ENCODE measurements at regions not wholly inside any gene's neighbourhood (a gene's known extent, or its start where the extent isn't known, plus 50 kb on each side); places are given as distances from the start of the nearest gene placed in this dataset.

- intact Hi-C loops (cut with DNase I; ENCODE audit: low total_unique reads), result no loop called here
These were observed 128.7 kb downstream of the MAB21L3 start for GRCh38 chr1:116239916-116240315.

GRCh38 chr1:116242741-116243140 lies 130.3 kb upstream of the ATP1A1 start:
- Histone ChIP-seq H3K36me3 (ENCODE audit: low read depth, missing control alignments) (no peaks in the 10 kb centered on the region), H3K4me3 (no peak overlapping the region), H3K27me3 (no peaks in the 10 kb centered on the region), H3K27ac (no peak overlapping the region), H3K4me1 (peaks cover 8% of the 10 kb centered on the region), H3K9me3 (no peaks in the 10 kb centered on the region)
- intact Hi-C loops (cut with DNase I; ENCODE audit: low total_unique reads), result no loop called here
- 34 to 60% methylated on average over 7 of the region's 7 CpGs for WGBS, 2 donors
- peak; percentile 70 for DNase-seq
- TF ChIP-seq CTCF (IDR thresholded peaks at IDR 0.05), result no peak

More at GRCh38 chr1:116239916-116240315, 128.7 kb downstream of the MAB21L3 start:
- Histone ChIP-seq H3K36me3 (ENCODE audit: low read depth, missing control alignments) (no peaks in the 10 kb centered on the region), H3K27ac (no peak overlapping the region), H3K9me3 (no peaks in the 10 kb centered on the region), H3K4me3 (no peak overlapping the region), H3K27me3 (no peaks in the 10 kb centered on the region), H3K4me1 (peaks cover 8% of the 10 kb centered on the region)
- no peak for DNase-seq
- 90 to 96% methylated on average over 1 of the region's 1 CpG for WGBS, 2 donors
- TF ChIP-seq CTCF (IDR thresholded peaks at IDR 0.05), result no peak
- TF ChIP-seq POLR2A (IDR thresholded peaks at IDR 0.05), result no peak

GRCh38 chr1:116243333-116244054 lies 129.6 kb upstream of the ATP1A1 start:
- H3K4me3 ChIP-seq, result no peak overlapping the region
- H3K9me3 ChIP-seq, result no peaks in the 10 kb centered on the region
- no peak for DNase-seq
- H3K36me3 ChIP-seq (ENCODE audit: low read depth, missing control alignments), result no peaks in the 10 kb centered on the region
- peaks cover 8% of the 10 kb centered on the region for H3K4me1 ChIP-seq
- no peaks in the 10 kb centered on the region for H3K27me3 ChIP-seq
- peak overlapping the region; percentile 4 to 53 for H3K27ac ChIP-seq
- intact Hi-C loops (cut with DNase I; ENCODE audit: low total_unique reads), result no loop called here
- TF ChIP-seq CTCF (IDR thresholded peaks at IDR 0.05), result no peak
- TF ChIP-seq POLR2A (IDR thresholded peaks at IDR 0.05), result no peak
- WGBS, 2 donors, result 70 to 76% methylated on average over 7 of the region's 7 CpGs

GRCh38 chr1:116246174-116246573 lies 126.9 kb upstream of the ATP1A1 start:
- intact Hi-C loops (cut with DNase I; ENCODE audit: low total_unique reads), result no loop called here
- TF ChIP-seq POLR2A (IDR thresholded peaks at IDR 0.05) (no peak), CTCF (IDR thresholded peaks at IDR 0.05) (no peak)
- no peaks in the 10 kb centered on the region for H3K9me3 ChIP-seq
- no peak overlapping the region for H3K4me3 ChIP-seq
- WGBS, 2 donors, result 70 to 86% methylated on average over 3 of the region's 3 CpGs
- no peaks in the 10 kb centered on the region for H3K36me3 ChIP-seq (ENCODE audit: low read depth, missing control alignments)
- no peaks in the 10 kb centered on the region for H3K27me3 ChIP-seq
- H3K27ac ChIP-seq, result no peak overlapping the region
- H3K4me1 ChIP-seq, result peaks cover 8% of the 10 kb centered on the region
- no peak for DNase-seq

- H3K27ac ChIP-seq, result no peak overlapping the region
- H3K4me3 ChIP-seq, result no peak overlapping the region
- H3K4me1 ChIP-seq, result no peaks in the 10 kb centered on the region
- TF ChIP-seq POLR2A (IDR thresholded peaks at IDR 0.05) (no peak), CTCF (IDR thresholded peaks at IDR 0.05) (no peak)
- H3K27me3 ChIP-seq, result no peaks in the 10 kb centered on the region
- 65 to 80% methylated on average over 1 of the region's 1 CpG for WGBS, 2 donors
- no peaks in the 10 kb centered on the region for H3K36me3 ChIP-seq (ENCODE audit: low read depth, missing control alignments)
- intact Hi-C loops (cut with DNase I; ENCODE audit: low total_unique reads), result no loop called here
- no peak for DNase-seq
- H3K9me3 ChIP-seq, result no peaks in the 10 kb centered on the region
These were observed 120.8 kb upstream of the ATP1A1 start for GRCh38 chr1:116252271-116252670.

Measured in testis (tissue), 2 donors.